ENCODE measurements at regions not wholly inside any gene's neighbourhood (a gene's known extent, or its start where the extent isn't known, plus 50 kb on each side); places are given as distances from the start of the nearest gene placed in this dataset.

DNA sequence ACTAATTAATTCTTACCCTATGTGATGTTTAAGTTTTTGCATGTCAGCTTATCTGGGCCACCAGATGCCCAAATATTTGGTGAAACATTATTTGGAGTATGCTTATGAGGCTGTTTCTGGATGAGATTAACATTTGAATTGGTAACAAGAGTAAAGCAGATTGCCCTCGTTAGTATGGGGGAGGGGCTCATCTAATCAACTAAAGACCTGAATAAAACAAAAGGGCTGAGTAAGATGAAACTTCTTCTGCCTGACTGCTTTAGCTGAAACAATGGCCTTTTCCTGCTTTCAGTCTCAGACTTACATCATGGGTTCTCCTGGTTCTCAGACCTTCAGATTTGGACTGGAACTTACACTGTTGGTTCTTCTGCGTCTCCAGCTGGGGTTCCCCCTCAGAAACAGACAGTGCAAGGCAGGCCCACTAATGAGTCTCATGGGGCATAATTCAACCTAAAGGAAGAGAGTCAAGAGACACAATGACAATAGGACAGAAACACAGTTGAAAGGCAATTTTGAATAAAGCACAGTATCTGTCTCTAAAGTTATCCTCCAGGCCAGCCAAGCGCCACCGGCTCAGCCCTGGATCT lies 288.4 kb downstream of the CAAP1 start:
- TF ChIP-seq GATA3 (IDR thresholded peaks at IDR 0.05; ENCODE audit: low read depth, low read length) (no peak), GATA2 (IDR thresholded peaks at IDR 0.05; ENCODE audit: low read depth, low read length) (no peak)
